ENCODE measurements at regions not wholly inside any gene's neighbourhood (a gene's known extent, or its start where the extent isn't known, plus 50 kb on each side); places are given as distances from the start of the nearest gene placed in this dataset.
A peak's percentile ranks its signal among the peaks of the same experiment; 100 is the strongest.

DNA sequence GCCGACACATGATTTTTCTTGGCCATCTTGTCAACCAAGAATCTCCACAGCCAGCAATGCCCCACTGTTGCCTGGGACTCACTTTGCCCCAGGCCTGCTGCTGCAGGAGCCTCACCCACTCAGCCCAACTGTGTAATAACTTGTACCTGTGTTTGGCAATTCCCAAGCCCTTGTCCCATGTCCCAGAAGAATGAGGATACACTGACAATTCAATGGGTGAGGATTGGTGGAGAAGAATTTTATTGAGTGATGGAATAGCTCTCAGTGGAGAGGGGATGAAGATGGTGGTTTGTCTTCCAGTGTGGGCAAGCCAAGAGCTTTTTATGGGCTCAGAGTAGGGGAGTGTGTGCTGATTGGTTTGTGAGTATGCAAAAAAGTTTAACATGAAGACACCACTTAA, 861.9 kb downstream of the TFAP2A start:
- FAIRE-seq (no peak), DNase-seq (ENCODE audit: insufficient read length, low spot score) (no peak)
- TF ChIP-seq, protein P1, sequence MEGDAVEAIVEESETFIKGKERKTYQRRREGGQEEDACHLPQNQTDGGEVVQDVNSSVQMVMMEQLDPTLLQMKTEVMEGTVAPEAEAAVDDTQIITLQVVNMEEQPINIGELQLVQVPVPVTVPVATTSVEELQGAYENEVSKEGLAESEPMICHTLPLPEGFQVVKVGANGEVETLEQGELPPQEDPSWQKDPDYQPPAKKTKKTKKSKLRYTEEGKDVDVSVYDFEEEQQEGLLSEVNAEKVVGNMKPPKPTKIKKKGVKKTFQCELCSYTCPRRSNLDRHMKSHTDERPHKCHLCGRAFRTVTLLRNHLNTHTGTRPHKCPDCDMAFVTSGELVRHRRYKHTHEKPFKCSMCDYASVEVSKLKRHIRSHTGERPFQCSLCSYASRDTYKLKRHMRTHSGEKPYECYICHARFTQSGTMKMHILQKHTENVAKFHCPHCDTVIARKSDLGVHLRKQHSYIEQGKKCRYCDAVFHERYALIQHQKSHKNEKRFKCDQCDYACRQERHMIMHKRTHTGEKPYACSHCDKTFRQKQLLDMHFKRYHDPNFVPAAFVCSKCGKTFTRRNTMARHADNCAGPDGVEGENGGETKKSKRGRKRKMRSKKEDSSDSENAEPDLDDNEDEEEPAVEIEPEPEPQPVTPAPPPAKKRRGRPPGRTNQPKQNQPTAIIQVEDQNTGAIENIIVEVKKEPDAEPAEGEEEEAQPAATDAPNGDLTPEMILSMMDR (IDR thresholded peaks at IDR 0.05; ENCODE audit: insufficient read depth, missing control alignments) = no peak

GRCh38 chr6:9543649-9544048, 871.2 kb downstream of the TFAP2A start:
- TF ChIP-seq, protein P1 (IDR thresholded peaks at IDR 0.05; ENCODE audit: insufficient read depth, missing control alignments) = no peak
- DNase-seq (ENCODE audit: insufficient read length, low spot score) (no peak), FAIRE-seq (no peak)

GRCh38 chr6:9540534-9541126, 874.2 kb downstream of the TFAP2A start:
- DNase-seq (ENCODE audit: insufficient read length, low spot score) = no peak
- TF ChIP-seq, protein P1 (IDR thresholded peaks at IDR 0.05; ENCODE audit: insufficient read depth, missing control alignments) = peak; percentile 63
- no peak for FAIRE-seq

- FAIRE-seq (no peak), DNase-seq (ENCODE audit: insufficient read length, low spot score) (no peak)
- TF ChIP-seq, protein P1 (IDR thresholded peaks at IDR 0.05; ENCODE audit: insufficient read depth, missing control alignments) = no peak
Measured at GRCh38 chr6:9540126-9540525, 874.7 kb downstream of the TFAP2A start.

- TF ChIP-seq, protein P1 (IDR thresholded peaks at IDR 0.05; ENCODE audit: insufficient read depth, missing control alignments) = no peak
- FAIRE-seq (no peak), DNase-seq (ENCODE audit: insufficient read length, low spot score) (no peak)
Measured at GRCh38 chr6:9539231-9539755, 875.6 kb downstream of the TFAP2A start.

DNA sequence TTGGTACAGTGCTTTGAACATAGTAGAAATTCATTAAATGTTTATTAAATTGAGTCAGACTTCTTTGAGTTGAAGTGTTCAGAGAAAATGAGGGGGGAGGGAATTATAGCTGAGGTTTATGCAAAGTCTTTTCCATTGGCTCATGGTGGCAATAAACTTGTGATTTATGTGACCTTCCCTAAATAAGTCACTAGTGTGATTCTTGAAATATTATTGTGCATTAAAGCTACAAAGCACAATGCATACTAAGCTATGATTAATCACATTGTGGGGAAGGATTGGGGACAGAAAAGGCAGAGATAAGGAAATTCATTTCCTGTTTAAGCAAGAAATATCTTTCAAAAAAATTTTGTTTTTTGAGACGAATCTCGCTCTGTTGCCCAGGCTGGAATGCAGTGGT, 877.5 kb downstream of the TFAP2A start:
- DNase-seq (ENCODE audit: insufficient read length, low spot score) = no peak
- no peak for FAIRE-seq
- TF ChIP-seq, protein P1 (IDR thresholded peaks at IDR 0.05; ENCODE audit: insufficient read depth, missing control alignments) = no peak

- DNase-seq (ENCODE audit: insufficient read length, low spot score) (no peak), FAIRE-seq (no peak)
- TF ChIP-seq, protein P1 (IDR thresholded peaks at IDR 0.05; ENCODE audit: insufficient read depth, missing control alignments) = no peak
Measured at GRCh38 chr6:9535106-9535505, 879.8 kb downstream of the TFAP2A start.

Measured in D721Med (cell line).